HepG2 (cell line): ENCODE measurements at regions not wholly inside any gene's neighbourhood (a gene's known extent, or its start where the extent isn't known, plus 50 kb on each side); places are given as distances from the start of the nearest gene placed in this dataset.

Experiments used
- ATAC-seq: fragments of 200-7000 bp; cut with Tn5 transposase; 3 replicates; pipeline ENCODE4 v1.9.1; 2020; ENCODE audit warnings: mild to moderate bottlenecking, moderate library complexity
- BruUV-seq: library from RNA; stranded (reverse); fragments of 400-500 nt; replicated peaks from 2 replicates; lab custom pipeline; 2021; lab: Mats Ljungman, UMichigan
- CTCF ChIA-PET: fragments of 300-600 bp; formaldehyde crosslinking; extraction: SDS; loops from one replicate; lab custom pipeline; 2021; ENCODE audit warnings: low total read pairs, inconsistent platforms, low intra/inter-chr PET ratio; lab: Yijun Ruan, JAX
- POLR2A ChIA-PET: fragments of 350-600 bp; sonication (Branson Sonifier 250); formaldehyde crosslinking; loops from one replicate; lab custom pipeline; 2020; ENCODE audit warnings: antibody characterized with exemption, inconsistent platforms; lab: Yijun Ruan, JAX
- DNase-seq: peaks from one replicate; pipeline ENCODE4 v3.0.0-alpha.2; 2015; ENCODE audit warnings: low spot score
- FAIRE-seq: peaks from 3 replicates; lab custom pipeline; 2011; peaks lifted over from hg19 to GRCh38; lab: Jason Lieb, UNC
- H2AFZ ChIP-seq: one replicate; pipeline ENCODE4 v1.6.1; 2011; ENCODE audit warnings: low read length, inconsistent platforms
- H3K27ac ChIP-seq: fragments of 300-600 bp; 3 replicates; pipeline ENCODE4 v1.8.0; 2011; ENCODE audit warnings: mixed run types, mild to moderate bottlenecking, mixed read lengths, low read length, inconsistent platforms; ENCODE audit not compliant: insufficient read depth; ENCODE audit errors: extremely low read length
- H3K27me3 ChIP-seq, 2 experiments: fragments of 200-600 bp in 1 of 2; 2 replicates in 1 of 2; 3 replicates in 1 of 2; pipeline versions ENCODE4 v1.6.0 to v1.8.0; 2011; ENCODE audit warnings: low read length in 2 of 2, mild to moderate bottlenecking in 2 of 2, moderate library complexity in 2 of 2, inconsistent platforms in 1 of 2; ENCODE audit not compliant: insufficient read depth in 2 of 2, control insufficient read depth in 1 of 2
- H3K36me3 ChIP-seq, 2 experiments: fragments of 200-600 bp in 1 of 2; replicated peaks in 1 of 2; 2 replicates in 1 of 2; 3 replicates in 1 of 2; pipeline versions ENCODE4 v1.5.1 to v1.8.0; 2011; ENCODE audit warnings: low read length in 2 of 2, inconsistent platforms in 1 of 2; ENCODE audit not compliant: insufficient read depth in 2 of 2, control insufficient read depth in 1 of 2
- H3K4me1 ChIP-seq: 2 replicates; pipeline ENCODE4 v1.5.1; 2012; ENCODE audit warnings: low read length, inconsistent platforms; ENCODE audit not compliant: insufficient read depth
- H3K4me2 ChIP-seq: 2 replicates; pipeline ENCODE4 v1.6.0; 2011; ENCODE audit warnings: low read depth, low read length, inconsistent platforms
- H3K4me3 ChIP-seq, 3 experiments: fragments of 200-600 bp in 1 of 3; sonication (generic), shearing (Covaris generic) in 1 of 3; replicated peaks in 1 of 3; 2 replicates each; pipeline ENCODE4 v1.5.1; 2011 to 2016; ENCODE audit warnings: low read length in 3 of 3, inconsistent platforms in 2 of 3, low read depth in 2 of 3, mild to moderate bottlenecking in 2 of 3, control low read depth in 1 of 3, mixed read lengths in 1 of 3; ENCODE audit not compliant: insufficient read depth in 1 of 3
- H3K79me2 ChIP-seq: one replicate; pipeline ENCODE4 v1.6.1; 2011; ENCODE audit warnings: low read length, inconsistent platforms; ENCODE audit not compliant: insufficient read depth
- H3K9ac ChIP-seq: 2 replicates; pipeline ENCODE4 v1.6.0; 2011; ENCODE audit warnings: mild to moderate bottlenecking, low read depth, low read length, inconsistent platforms; ENCODE audit not compliant: insufficient read depth
- H3K9me3 ChIP-seq: 2 replicates; pipeline ENCODE4 v1.5.1; 2012; ENCODE audit warnings: mild to moderate bottlenecking, low read length
- H4K20me1 ChIP-seq: 2 replicates; pipeline ENCODE4 v1.6.0; 2011; ENCODE audit warnings: inconsistent platforms, mild to moderate bottlenecking, low read length, moderate library complexity; ENCODE audit not compliant: insufficient read depth
- AKAP8 ChIP-seq: sonication (generic); formaldehyde crosslinking; IDR thresholded peaks from 2 replicates; pipeline ENCODE4 v1.5.1; 2020; ENCODE audit warnings: mild to moderate bottlenecking, missing genetic modification reagents
- ARID2 ChIP-seq: sonication (generic); formaldehyde crosslinking; IDR thresholded peaks from 2 replicates; pipeline ENCODE4 v1.8.1; 2022; ENCODE audit warnings: mild to moderate bottlenecking, missing genetic modification reagents, borderline replicate concordance
- CCDC6 ChIP-seq: sonication (generic); formaldehyde crosslinking; IDR thresholded peaks from 2 replicates; pipeline ENCODE4 v1.8.1; 2022; ENCODE audit warnings: mild to moderate bottlenecking, missing genetic modification reagents, moderate library complexity
- GATAD2A ChIP-seq: IDR thresholded peaks from 2 replicates; pipeline ENCODE4 v1.6.1; 2016
- HES4 ChIP-seq: sonication (generic); formaldehyde crosslinking; IDR thresholded peaks from 2 replicates; pipeline ENCODE4 v1.9.0; 2021; ENCODE audit warnings: mild to moderate bottlenecking, missing genetic modification reagents, borderline replicate concordance
- HNF4G ChIP-seq, 2 experiments: sonication (generic) in 1 of 2; formaldehyde crosslinking in 1 of 2; IDR thresholded peaks; 2 replicates each; pipeline versions ENCODE4 v1.4.0 to v1.6.1; 2011 to 2020; ENCODE audit warnings: borderline replicate concordance in 2 of 2, low read depth in 2 of 2, mild to moderate bottlenecking in 2 of 2, low read length in 1 of 2, missing genetic modification reagents in 1 of 2, moderate library complexity in 1 of 2
- HOXA5 ChIP-seq: sonication (generic); formaldehyde crosslinking; IDR thresholded peaks from 2 replicates; pipeline ENCODE4 v1.4.0; 2020; ENCODE audit warnings: missing genetic modification reagents
- JUND ChIP-seq: sonication (generic); formaldehyde crosslinking; IDR thresholded peaks from 2 replicates; pipeline ENCODE4 v1.8.0; 2022; ENCODE audit warnings: mild to moderate bottlenecking, missing genetic modification reagents
- KDM5A ChIP-seq: fragments of 200-600 bp; sonication (generic); IDR thresholded peaks from 2 replicates; pipeline ENCODE4 v1.7.0; 2018; ENCODE audit warnings: antibody characterized with exemption, mild to moderate bottlenecking, low read length, borderline replicate concordance
- SMARCC2 ChIP-seq: fragments of 450-650 bp; IDR thresholded peaks from 2 replicates; pipeline ENCODE4 v1.6.1; 2017; ENCODE audit warnings: antibody characterized with exemption, mild to moderate bottlenecking
- ZBTB34 ChIP-seq: sonication (generic); formaldehyde crosslinking; IDR thresholded peaks from 2 replicates; pipeline ENCODE4 v1.8.0; 2022; ENCODE audit warnings: mild to moderate bottlenecking, missing genetic modification reagents
- ZFX ChIP-seq: sonication (generic); formaldehyde crosslinking; IDR thresholded peaks from 2 replicates; pipeline ENCODE4 v1.4.0; 2020; ENCODE audit warnings: mild to moderate bottlenecking, low read depth, missing genetic modification reagents, moderate library complexity
- ZNF432 ChIP-seq: sonication (generic); formaldehyde crosslinking; IDR thresholded peaks from 2 replicates; pipeline ENCODE4 v1.5.0; 2020; ENCODE audit warnings: missing genetic modification reagents, mild to moderate bottlenecking, borderline replicate concordance
- ZNF589 ChIP-seq: sonication (generic); formaldehyde crosslinking; conservative IDR thresholded peaks from 2 replicates; pipeline ENCODE4 v1.8.0; 2022; ENCODE audit warnings: mild to moderate bottlenecking, moderate library complexity, missing genetic modification reagents
- ZNF616 ChIP-seq: sonication (generic); formaldehyde crosslinking; IDR thresholded peaks from 2 replicates; pipeline ENCODE4 v1.5.0; 2020; ENCODE audit warnings: low read depth, mild to moderate bottlenecking, missing genetic modification reagents
- ZNF629 ChIP-seq: sonication (generic); formaldehyde crosslinking; conservative IDR thresholded peaks from 2 replicates; pipeline ENCODE4 v1.5.0; 2020; ENCODE audit warnings: missing genetic modification reagents
- ZNF639 ChIP-seq: conservative IDR thresholded peaks from 2 replicates; pipeline ENCODE4 v1.6.1; 2018; ENCODE audit warnings: missing genetic modification reagents
- ZNF720 ChIP-seq: sonication (generic); formaldehyde crosslinking; IDR thresholded peaks from 2 replicates; pipeline ENCODE4 v1.4.0; 2020; ENCODE audit warnings: missing genetic modification reagents
- ZNF737 ChIP-seq: sonication (generic); formaldehyde crosslinking; IDR thresholded peaks from 2 replicates; pipeline ENCODE4 v1.5.0; 2020; ENCODE audit warnings: missing genetic modification reagents, mild to moderate bottlenecking, borderline replicate concordance
- ZSCAN9 ChIP-seq: IDR thresholded peaks from 2 replicates; pipeline ENCODE4 v1.6.1; 2016; ENCODE audit warnings: borderline replicate concordance
- WGBS: methylation state at CpG from one replicate; pipeline ENCODE4 v1.1.6; 2017; ENCODE audit warnings: low lambda C conversion rate; 5-methylcytosine and 5-hydroxymethylcytosine counted together
- in situ Hi-C: cut with HindIII; loops from 2 replicates; pipeline ENCODE4 v1.10.0; 2017; ENCODE audit warnings: low pct_unique_long_range_greater_than_20kb; ENCODE audit not compliant: extremely low pct_ligation_motif_present
- intact Hi-C: fragments of 100-400 bp; cut with micrococcal nuclease; formaldehyde crosslinking; loops from one replicate; pipeline ENCODE4 v1.10.0; 2022; ENCODE audit not compliant: unreplicated experiment

- Histone ChIP-seq H3K36me3 (no peaks in the 10 kb centered on the region), H3K79me2 (no peaks in the 10 kb centered on the region), H3K9me3 (no peaks in the 10 kb centered on the region), H2AFZ (no peak overlapping the region), H3K27me3 (no peaks in the 10 kb centered on the region), H3K9ac (no peak overlapping the region), H3K27ac (no peak overlapping the region), H3K4me2 (no peak overlapping the region), H3K4me1 (no peaks in the 10 kb centered on the region), H4K20me1 (no peaks in the 10 kb centered on the region), H3K4me3 (no peak overlapping the region)
- in situ Hi-C loops: no loop called here
- no TSS peak for BruUV-seq
- CTCF ChIA-PET: no interaction called here
- TF ChIP-seq KDM5A (no peak), SMARCC2 (no peak), AKAP8 (CRISPR knock-in tag) (no peak), ZNF737 (CRISPR knock-in tag) (no peak), JUND (CRISPR knock-in tag) (no peak), GATAD2A (CRISPR knock-in tag) (no peak), ZSCAN9 (CRISPR knock-in tag) (no peak), CCDC6 (CRISPR knock-in tag) (no peak), HNF4G (IDR thresholded peaks at IDR 0.05; ENCODE audit: borderline replicate concordance, low read depth, low read length) (no peak), HNF4G (CRISPR knock-in tag; IDR thresholded peaks at IDR 0.05; ENCODE audit: borderline replicate concordance, low read depth) (no peak), ARID2 (CRISPR knock-in tag) (no peak), HES4 (CRISPR knock-in tag) (no peak), ZNF720 (CRISPR knock-in tag) (no peak), ZNF616 (CRISPR knock-in tag) (no peak), ZFX (CRISPR knock-in tag) (no peak), ZNF639 (CRISPR knock-in tag) (no peak), ZNF432 (CRISPR knock-in tag) (no peak), ZNF629 (CRISPR knock-in tag) (no peak), ZBTB34 (no peak), ZNF589 (CRISPR knock-in tag) (no peak), HOXA5 (CRISPR knock-in tag) (no peak)
- DNase-seq: no peak
- no peak for FAIRE-seq
- intact Hi-C loops: no loop called here
- no peak for ATAC-seq
- POLR2A ChIA-PET: no interaction called here
- 6% methylated on average over 4 of the region's 4 CpGs for WGBS
Observed at GRCh38 chr10:26374426-26374825, 63.7 kb upstream of the APBB1IP start.
